ENCODE measurements at regions not wholly inside any gene's neighbourhood (a gene's known extent, or its start where the extent isn't known, plus 50 kb on each side); places are given as distances from the start of the nearest gene placed in this dataset.

DNA sequence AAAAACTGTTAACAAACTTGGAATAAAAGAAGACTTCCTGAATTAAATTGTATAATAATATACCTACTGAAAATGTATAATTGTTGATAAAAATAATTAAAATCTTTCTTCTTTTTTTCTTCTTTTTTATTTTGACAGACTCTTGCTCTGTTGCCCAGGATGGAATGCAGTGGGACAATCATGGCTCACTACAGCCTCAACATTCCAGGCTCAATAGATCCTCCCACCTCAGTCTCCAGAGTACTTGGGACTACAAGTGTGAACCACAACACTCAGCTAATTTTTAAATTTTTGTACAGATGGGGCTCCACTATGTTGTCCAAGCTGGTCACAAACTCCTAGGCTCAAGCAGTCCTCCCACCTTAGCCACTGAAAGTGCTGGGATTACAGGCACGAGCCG, 1063.8 kb upstream of the CNTN5 start:
- TF ChIP-seq, protein P1, sequence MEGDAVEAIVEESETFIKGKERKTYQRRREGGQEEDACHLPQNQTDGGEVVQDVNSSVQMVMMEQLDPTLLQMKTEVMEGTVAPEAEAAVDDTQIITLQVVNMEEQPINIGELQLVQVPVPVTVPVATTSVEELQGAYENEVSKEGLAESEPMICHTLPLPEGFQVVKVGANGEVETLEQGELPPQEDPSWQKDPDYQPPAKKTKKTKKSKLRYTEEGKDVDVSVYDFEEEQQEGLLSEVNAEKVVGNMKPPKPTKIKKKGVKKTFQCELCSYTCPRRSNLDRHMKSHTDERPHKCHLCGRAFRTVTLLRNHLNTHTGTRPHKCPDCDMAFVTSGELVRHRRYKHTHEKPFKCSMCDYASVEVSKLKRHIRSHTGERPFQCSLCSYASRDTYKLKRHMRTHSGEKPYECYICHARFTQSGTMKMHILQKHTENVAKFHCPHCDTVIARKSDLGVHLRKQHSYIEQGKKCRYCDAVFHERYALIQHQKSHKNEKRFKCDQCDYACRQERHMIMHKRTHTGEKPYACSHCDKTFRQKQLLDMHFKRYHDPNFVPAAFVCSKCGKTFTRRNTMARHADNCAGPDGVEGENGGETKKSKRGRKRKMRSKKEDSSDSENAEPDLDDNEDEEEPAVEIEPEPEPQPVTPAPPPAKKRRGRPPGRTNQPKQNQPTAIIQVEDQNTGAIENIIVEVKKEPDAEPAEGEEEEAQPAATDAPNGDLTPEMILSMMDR (conservative IDR thresholded peaks at IDR 0.05), result no peak
- TF ChIP-seq EZH2 (IDR thresholded peaks at IDR 0.05; ENCODE audit: low read depth), result no peak

Measured in PC-9 (cell line).